H9 (cell line): ENCODE measurements at regions not wholly inside any gene's neighbourhood (a gene's known extent, or its start where the extent isn't known, plus 50 kb on each side); places are given as distances from the start of the nearest gene placed in this dataset.
A peak's percentile ranks its signal among the peaks of the same experiment; 100 is the strongest.

Source experiments
- DNase-seq: peaks from one replicate; pipeline ENCODE4 v3.0.0-alpha.2; 2017
- H2AFZ ChIP-seq: one replicate; pipeline ENCODE4 v1.6.1; 2013; ENCODE audit warnings: mild to moderate bottlenecking, low read length, control low read depth, moderate library complexity
- H2AK5ac ChIP-seq: 2 replicates; pipeline ENCODE4 v1.6.1; 2013; ENCODE audit warnings: low read length, control low read depth, mixed read lengths; ENCODE audit not compliant: insufficient read length
- H2BK120ac ChIP-seq: one replicate; pipeline ENCODE4 v1.6.1; 2013; ENCODE audit warnings: low read depth, mild to moderate bottlenecking, low read length, control low read depth, inconsistent platforms; ENCODE audit not compliant: poor library complexity, severe bottlenecking
- H2BK12ac ChIP-seq: 2 replicates; pipeline ENCODE4 v1.6.1; 2013; ENCODE audit warnings: low read length, control low read depth, mixed read lengths, low read depth; ENCODE audit not compliant: insufficient read length
- H2BK15ac ChIP-seq: 2 replicates; pipeline ENCODE4 v1.6.1; 2013; ENCODE audit warnings: low read depth, low read length, control low read depth
- H2BK20ac ChIP-seq: one replicate; pipeline ENCODE4 v1.6.1; 2013; ENCODE audit warnings: low read depth, mild to moderate bottlenecking, low read length, control low read depth, inconsistent platforms; ENCODE audit not compliant: poor library complexity, severe bottlenecking
- H2BK5ac ChIP-seq: 2 replicates; pipeline ENCODE4 v1.6.1; 2013; ENCODE audit warnings: low read length, control low read depth, mixed read lengths; ENCODE audit not compliant: insufficient read length
- H3K14ac ChIP-seq: 2 replicates; pipeline ENCODE4 v1.6.1; 2013; ENCODE audit warnings: low read length, control low read depth; ENCODE audit not compliant: insufficient read depth
- H3K18ac ChIP-seq: 2 replicates; pipeline ENCODE4 v1.6.1; 2013; ENCODE audit warnings: low read depth, mild to moderate bottlenecking, mixed read lengths, low read length, control low read depth; ENCODE audit not compliant: insufficient read length
- H3K23ac ChIP-seq: 2 replicates; pipeline ENCODE4 v1.6.1; 2013; ENCODE audit warnings: low read length, control low read depth, mixed read lengths, low read depth; ENCODE audit not compliant: insufficient read length
- H3K23me2 ChIP-seq: 2 replicates; pipeline ENCODE4 v1.6.1; 2013; ENCODE audit warnings: low read depth, mild to moderate bottlenecking, mixed read lengths, low read length, control low read depth; ENCODE audit not compliant: insufficient read length, poor library complexity, severe bottlenecking
- H3K27ac ChIP-seq: 2 replicates; pipeline ENCODE4 v1.5.1; 2013; ENCODE audit warnings: low read length, control low read depth, mixed read lengths, low read depth; ENCODE audit not compliant: insufficient read length
- H3K27me3 ChIP-seq: 2 replicates; pipeline ENCODE4 v1.6.1; 2013; ENCODE audit warnings: low read length, control low read depth, inconsistent platforms; ENCODE audit not compliant: insufficient read depth
- H3K4ac ChIP-seq: 2 replicates; pipeline ENCODE4 v1.6.1; 2013; ENCODE audit warnings: low read depth, mild to moderate bottlenecking, control low read depth, inconsistent platforms, low read length, moderate library complexity
- H3K4me1 ChIP-seq: 2 replicates; pipeline ENCODE4 v1.6.1; 2013; ENCODE audit warnings: low read length, control low read depth, inconsistent platforms; ENCODE audit not compliant: insufficient read depth
- H3K4me2 ChIP-seq: 2 replicates; pipeline ENCODE4 v1.6.1; 2013; ENCODE audit warnings: low read length, control low read depth, mixed read lengths; ENCODE audit not compliant: insufficient read length, insufficient read depth
- H3K56ac ChIP-seq: 2 replicates; pipeline ENCODE4 v1.6.1; 2013; ENCODE audit warnings: low read depth, mild to moderate bottlenecking, mixed read lengths, low read length, control low read depth; ENCODE audit not compliant: insufficient read length
- H3K79me1 ChIP-seq: 2 replicates; pipeline ENCODE4 v1.6.1; 2013; ENCODE audit warnings: low read depth, mild to moderate bottlenecking, moderate library complexity, low read length, control low read depth, inconsistent platforms; ENCODE audit not compliant: insufficient read depth, poor library complexity, severe bottlenecking
- H3K79me2 ChIP-seq: 2 replicates; pipeline ENCODE4 v1.6.1; 2013; ENCODE audit warnings: low read length, control low read depth, inconsistent platforms; ENCODE audit not compliant: insufficient read depth
- H3K9ac ChIP-seq: 2 replicates; pipeline ENCODE4 v1.6.1; 2013; ENCODE audit warnings: low read length, control low read depth, mixed read lengths; ENCODE audit not compliant: insufficient read length; ENCODE audit errors: extremely low read depth
- H3K9me3 ChIP-seq: one replicate; pipeline ENCODE4 v1.6.1; 2013; ENCODE audit warnings: low read depth, low read length, inconsistent platforms; ENCODE audit not compliant: control insufficient read depth
- H3T11ph ChIP-seq: one replicate; pipeline ENCODE4 v1.6.1; 2013; ENCODE audit warnings: mild to moderate bottlenecking, low read length, control low read depth, inconsistent platforms
- H4K20me1 ChIP-seq: one replicate; pipeline ENCODE4 v1.6.1; 2013; ENCODE audit not compliant: control insufficient read depth, insufficient read length, insufficient read depth
- H4K5ac ChIP-seq: 2 replicates; pipeline ENCODE4 v1.6.1; 2013; ENCODE audit warnings: low read depth, mild to moderate bottlenecking, mixed read lengths, low read length, control low read depth; ENCODE audit not compliant: insufficient read length
- H4K8ac ChIP-seq: replicated peaks from 2 replicates; pipeline ENCODE4 v1.6.1; 2013; ENCODE audit warnings: low read length, control low read depth, mixed read lengths, low read depth; ENCODE audit not compliant: insufficient read length
- H4K91ac ChIP-seq: 2 replicates; pipeline ENCODE4 v1.6.1; 2013; ENCODE audit warnings: low read depth, mild to moderate bottlenecking, moderate library complexity, mixed read lengths, low read length, control low read depth; ENCODE audit not compliant: insufficient read length
- H3K27ac Mint-ChIP-seq, 3 experiments: 2 replicates in 2 of 3; 3 replicates in 1 of 3; pipeline ENCODE4 v1.8.0; 2020 to 2021; ENCODE audit warnings: mixed read lengths in 3 of 3, mild to moderate bottlenecking in 1 of 3, moderate library complexity in 1 of 3
- H3K27me3 Mint-ChIP-seq: 2 replicates; pipeline ENCODE4 v1.8.0; 2021; ENCODE audit warnings: low read depth, mild to moderate bottlenecking, moderate library complexity, mixed read lengths
- H3K36me3 Mint-ChIP-seq, 3 experiments: 2 replicates in 2 of 3; 3 replicates in 1 of 3; pipeline ENCODE4 v1.8.0; 2020 to 2021; ENCODE audit warnings: low read depth in 3 of 3, mixed read lengths in 3 of 3; ENCODE audit not compliant: insufficient read depth in 1 of 3
- H3K4me1 Mint-ChIP-seq, 2 experiments: 2 replicates each; pipeline ENCODE4 v1.8.0; 2020; ENCODE audit warnings: mixed read lengths in 2 of 2
- H3K4me3 Mint-ChIP-seq, 2 experiments: 2 replicates in 1 of 2; 3 replicates in 1 of 2; pipeline ENCODE4 v1.8.0; 2020 to 2021; ENCODE audit warnings: mild to moderate bottlenecking in 2 of 2, mixed read lengths in 2 of 2, moderate library complexity in 1 of 2
- H3K9me3 Mint-ChIP-seq, 2 experiments: 2 replicates in 1 of 2; 3 replicates in 1 of 2; pipeline ENCODE4 v1.8.0; 2020; ENCODE audit warnings: mild to moderate bottlenecking in 2 of 2, mixed read lengths in 2 of 2, moderate library complexity in 1 of 2
- WGBS: extraction: QIAGEN DNeasy Blood & Tissue Kit; methylation state at CpG from one replicate; pipeline ENCODE4 v1.1.7; 2013; ENCODE audit warnings: missing lambda C conversion rate, low lambda C conversion rate, mixed read lengths; ENCODE audit not compliant: insufficient read length; ENCODE audit errors: extremely low coverage; 5-methylcytosine and 5-hydroxymethylcytosine counted together
- TF ChIP-seq, protein P1 (sequence below): fragments of 200-600 bp; sonication (generic); conservative IDR thresholded peaks from 3 replicates; pipeline ENCODE4 v1.8.0; 2021; ENCODE audit warnings: antibody characterized with exemption, mild to moderate bottlenecking

- no CpG with 5 or more reads among the region's 2 CpGs for WGBS
- Histone ChIP-seq H2BK120ac (no peak overlapping the region), H3K4ac (no peak overlapping the region), H3K14ac (no peak overlapping the region), H3K79me2 (no peaks in the 10 kb centered on the region), H4K8ac (no peak overlapping the region), H2AK5ac (no peak overlapping the region), H2BK12ac (no peak overlapping the region), H3K4me1 (no peaks in the 10 kb centered on the region; the same call in 1 of the 2 replicates), H3K18ac (no peak overlapping the region), H2BK5ac (no peak overlapping the region), H3K27me3 (no peaks in the 10 kb centered on the region), H3T11ph (no peak overlapping the region), H3K23ac (no peak overlapping the region), H4K91ac (no peak overlapping the region), H3K9me3 (no peaks in the 10 kb centered on the region), H3K79me1 (no peaks in the 10 kb centered on the region), H3K4me2 (no peak overlapping the region), H3K9ac (no peak overlapping the region), H2BK15ac (no peak overlapping the region), H3K27ac (no peak overlapping the region), H2AFZ (no peak overlapping the region), H3K23me2 (no peaks in the 10 kb centered on the region), H4K5ac (no peak overlapping the region), H4K20me1 (no peaks in the 10 kb centered on the region), H3K56ac (no peak overlapping the region), H2BK20ac (no peak overlapping the region)
- Mint-ChIP-seq H3K9me3 (no peaks in the 10 kb centered on the region), H3K27ac (0 out of 7 replicates have a peak overlapping the region, but pooled peaks of 1 of the 3 experiments have one; percentile 2), H3K27me3 (no peaks in the 10 kb centered on the region), H3K36me3 (no peaks in the 10 kb centered on the region), H3K4me1 (peaks cover 6 to 8% of the 10 kb centered on the region in 2 experiments), H3K4me3 (no peak overlapping the region)
- DNase-seq: no peak
- TF ChIP-seq, protein P1, sequence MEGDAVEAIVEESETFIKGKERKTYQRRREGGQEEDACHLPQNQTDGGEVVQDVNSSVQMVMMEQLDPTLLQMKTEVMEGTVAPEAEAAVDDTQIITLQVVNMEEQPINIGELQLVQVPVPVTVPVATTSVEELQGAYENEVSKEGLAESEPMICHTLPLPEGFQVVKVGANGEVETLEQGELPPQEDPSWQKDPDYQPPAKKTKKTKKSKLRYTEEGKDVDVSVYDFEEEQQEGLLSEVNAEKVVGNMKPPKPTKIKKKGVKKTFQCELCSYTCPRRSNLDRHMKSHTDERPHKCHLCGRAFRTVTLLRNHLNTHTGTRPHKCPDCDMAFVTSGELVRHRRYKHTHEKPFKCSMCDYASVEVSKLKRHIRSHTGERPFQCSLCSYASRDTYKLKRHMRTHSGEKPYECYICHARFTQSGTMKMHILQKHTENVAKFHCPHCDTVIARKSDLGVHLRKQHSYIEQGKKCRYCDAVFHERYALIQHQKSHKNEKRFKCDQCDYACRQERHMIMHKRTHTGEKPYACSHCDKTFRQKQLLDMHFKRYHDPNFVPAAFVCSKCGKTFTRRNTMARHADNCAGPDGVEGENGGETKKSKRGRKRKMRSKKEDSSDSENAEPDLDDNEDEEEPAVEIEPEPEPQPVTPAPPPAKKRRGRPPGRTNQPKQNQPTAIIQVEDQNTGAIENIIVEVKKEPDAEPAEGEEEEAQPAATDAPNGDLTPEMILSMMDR: no peak
These were observed 554.5 kb downstream of the NSUN3 start for GRCh38 chr3:94617312-94617711.
